C4-2B (cell line): ENCODE measurements at regions not wholly inside any gene's neighbourhood (a gene's known extent, or its start where the extent isn't known, plus 50 kb on each side); places are given as distances from the start of the nearest gene placed in this dataset.

Experiments
- ZFX ChIP-seq: fragments of 450-650 bp; IDR thresholded peaks from 2 replicates; pipeline ENCODE4 v1.6.1; 2017
- TF ChIP-seq, protein P1 (sequence below): fragments of 450-650 bp; conservative IDR thresholded peaks from 2 replicates; pipeline ENCODE4 v1.5.1; 2017; ENCODE audit warnings: mild to moderate bottlenecking

DNA sequence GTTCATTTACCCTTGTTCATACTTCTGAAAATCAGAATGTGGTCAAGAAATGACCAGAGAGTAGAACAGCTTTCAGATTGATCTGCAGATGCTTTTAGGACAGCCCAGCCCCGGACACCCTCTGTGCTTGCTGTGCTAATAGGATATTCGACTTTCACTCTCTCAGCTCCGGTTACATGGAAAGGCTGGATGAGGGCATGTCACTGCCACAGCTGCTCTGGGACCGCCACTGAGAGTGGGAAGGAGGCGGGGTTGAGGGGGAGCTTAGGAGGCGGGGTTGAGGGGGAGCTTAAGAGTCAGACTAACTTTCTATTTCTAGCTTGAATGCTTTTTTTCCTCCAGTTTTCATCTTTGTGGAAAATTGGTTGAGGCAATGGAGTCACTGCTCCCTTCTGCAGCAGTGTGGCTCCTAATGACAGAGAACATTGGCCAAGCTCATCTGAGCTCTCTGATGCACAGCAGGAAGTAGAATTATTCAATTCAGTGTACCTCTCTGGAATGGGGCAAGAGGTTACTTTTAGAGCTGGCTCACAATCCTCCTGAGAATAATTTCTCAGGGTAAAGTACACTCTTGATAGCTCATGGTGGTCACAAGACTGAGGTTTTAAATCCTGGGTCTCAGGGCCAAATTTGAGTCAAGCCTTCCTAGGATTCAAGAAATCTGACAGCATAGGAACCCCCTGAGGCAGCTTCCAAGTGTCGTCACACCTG lies 74.6 kb upstream of the NPAS1 start:
- TF ChIP-seq, protein P1, sequence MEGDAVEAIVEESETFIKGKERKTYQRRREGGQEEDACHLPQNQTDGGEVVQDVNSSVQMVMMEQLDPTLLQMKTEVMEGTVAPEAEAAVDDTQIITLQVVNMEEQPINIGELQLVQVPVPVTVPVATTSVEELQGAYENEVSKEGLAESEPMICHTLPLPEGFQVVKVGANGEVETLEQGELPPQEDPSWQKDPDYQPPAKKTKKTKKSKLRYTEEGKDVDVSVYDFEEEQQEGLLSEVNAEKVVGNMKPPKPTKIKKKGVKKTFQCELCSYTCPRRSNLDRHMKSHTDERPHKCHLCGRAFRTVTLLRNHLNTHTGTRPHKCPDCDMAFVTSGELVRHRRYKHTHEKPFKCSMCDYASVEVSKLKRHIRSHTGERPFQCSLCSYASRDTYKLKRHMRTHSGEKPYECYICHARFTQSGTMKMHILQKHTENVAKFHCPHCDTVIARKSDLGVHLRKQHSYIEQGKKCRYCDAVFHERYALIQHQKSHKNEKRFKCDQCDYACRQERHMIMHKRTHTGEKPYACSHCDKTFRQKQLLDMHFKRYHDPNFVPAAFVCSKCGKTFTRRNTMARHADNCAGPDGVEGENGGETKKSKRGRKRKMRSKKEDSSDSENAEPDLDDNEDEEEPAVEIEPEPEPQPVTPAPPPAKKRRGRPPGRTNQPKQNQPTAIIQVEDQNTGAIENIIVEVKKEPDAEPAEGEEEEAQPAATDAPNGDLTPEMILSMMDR, result no peak
- TF ChIP-seq ZFX, result no peak
